Hematopoietic multipotent progenitor cell treated with erythropoietin and hydrocortisone succinate and interleukin-3 and kit ligand, for 17 days (in vitro differentiated cells): ENCODE measurements at regions not wholly inside any gene's neighbourhood (a gene's known extent, or its start where the extent isn't known, plus 50 kb on each side); places are given as distances from the start of the nearest gene placed in this dataset.
"Not testable (repeated sequence)": the region's sequence is repeated elsewhere in the genome, so short reads cannot be mapped to it uniquely, and the experiment has no call there.

Source experiments
- DNase-seq: peaks from one replicate; pipeline ENCODE4 v3.0.0-alpha.2; 2015; ENCODE audit warnings: low spot score

GRCh38 chr2:210861038-210861665 lies 304.8 kb downstream of the CPS1 start:
- DNase-seq, result no peak

- no peak for DNase-seq
Measured at GRCh38 chr2:210862283-210863065, 306.1 kb downstream of the CPS1 start.

DNA sequence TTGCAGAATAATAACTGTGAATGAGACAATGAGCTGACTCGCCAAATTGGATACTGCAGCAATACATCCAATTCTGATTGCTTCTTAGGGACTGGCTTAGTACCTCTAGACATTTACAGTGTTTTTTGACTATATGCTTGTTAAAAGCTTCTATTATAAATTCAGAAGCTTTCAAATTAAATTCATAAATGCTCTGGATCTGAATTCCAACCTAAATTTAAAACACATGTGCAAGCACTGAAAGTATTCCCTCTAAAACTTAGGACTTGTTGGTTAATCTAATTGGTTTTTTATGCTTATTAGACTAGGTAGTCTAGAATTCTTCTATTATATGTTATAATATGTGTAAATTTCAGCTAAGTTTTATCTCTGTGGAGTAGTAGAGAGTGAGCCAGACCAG lies 306.9 kb downstream of the CPS1 start:
- DNase-seq, result no peak

DNA sequence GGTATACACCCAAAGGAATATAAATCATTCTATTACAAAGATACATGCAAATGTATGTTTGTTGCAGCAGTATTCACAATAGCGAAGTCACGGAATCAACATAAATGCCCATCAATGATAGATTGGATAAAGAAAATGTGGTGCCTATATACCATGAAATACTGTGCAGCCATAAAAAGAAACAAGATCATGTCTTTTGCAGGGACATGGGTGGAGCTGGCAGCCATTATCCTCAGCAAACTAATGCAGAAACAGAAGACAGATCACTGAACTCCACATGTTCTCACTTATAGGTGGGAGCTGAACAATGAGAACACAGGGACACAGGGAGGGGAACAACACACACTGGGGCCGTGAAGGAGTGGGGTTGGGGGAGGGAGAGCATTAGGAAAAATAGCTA lies 315.2 kb downstream of the CPS1 start:
- not testable (repeated sequence) for DNase-seq

DNA sequence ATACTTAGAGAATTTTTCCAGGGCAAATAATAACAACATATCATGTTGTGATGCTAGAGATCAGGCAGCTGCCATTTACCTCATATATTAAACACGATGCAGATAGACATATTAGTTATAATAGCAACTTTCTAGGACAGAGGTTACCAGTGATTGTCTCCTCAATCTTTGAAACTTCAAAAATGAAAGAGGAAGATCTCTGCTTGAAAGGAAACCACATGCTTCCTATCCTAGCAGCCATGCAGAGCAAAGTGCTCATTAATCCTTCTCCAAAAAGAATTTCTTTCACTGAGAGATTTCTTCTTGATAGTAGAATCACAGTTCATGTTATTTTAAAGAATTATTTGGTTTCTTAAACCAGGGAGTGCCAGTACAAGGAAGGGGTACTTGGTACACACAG lies 317.2 kb downstream of the CPS1 start:
- DNase-seq, result no peak

DNA sequence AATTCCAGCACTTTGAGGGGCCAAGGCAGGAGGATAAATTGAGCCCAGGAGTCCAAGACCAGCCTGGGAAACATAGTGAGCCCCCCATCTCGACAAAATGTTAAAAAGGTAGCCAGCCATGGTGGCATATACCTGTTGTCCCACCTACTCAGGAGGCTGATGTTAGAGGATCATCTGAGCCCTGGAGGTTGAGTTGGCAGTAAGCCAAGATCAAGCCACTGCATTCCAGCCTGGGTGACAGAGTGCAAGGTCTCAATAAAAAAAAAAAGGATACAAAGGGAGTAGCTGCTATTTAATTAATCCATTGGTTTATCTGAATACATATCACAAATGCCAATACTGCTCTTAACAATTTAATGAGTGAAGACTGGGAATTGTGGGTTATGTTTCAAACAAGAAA lies 327.8 kb downstream of the CPS1 start:
- DNase-seq, result no peak

GRCh38 chr2:210888035-210888434 lies 331.6 kb downstream of the CPS1 start:
- no peak for DNase-seq

- DNase-seq, result no peak
Measured at GRCh38 chr2:210895132-210895531, 338.7 kb downstream of the CPS1 start.

GRCh38 chr2:210899131-210899530 lies 342.7 kb downstream of the CPS1 start:
- no peak for DNase-seq

- DNase-seq, result no peak
Measured at GRCh38 chr2:210901326-210901725, 344.9 kb downstream of the CPS1 start.

DNA sequence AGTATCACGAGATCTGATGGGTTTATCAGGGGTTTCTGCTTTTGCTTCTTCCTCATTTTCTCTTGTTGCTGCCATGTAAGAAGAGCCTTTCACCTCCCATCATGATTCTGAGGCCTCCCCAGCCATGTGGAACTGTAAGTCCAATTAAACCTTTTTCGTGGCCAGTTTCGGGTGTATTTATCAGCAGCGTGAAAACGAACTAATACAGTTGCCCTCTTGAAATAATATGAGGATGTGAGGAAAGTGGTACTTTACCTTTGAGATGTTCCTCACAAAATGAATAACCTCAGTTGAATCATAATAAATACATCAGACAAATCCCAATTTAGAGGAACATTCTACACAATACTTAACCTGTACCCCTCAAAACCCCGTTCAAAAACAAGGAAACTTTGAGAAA lies 356.4 kb downstream of the CPS1 start:
- no peak for DNase-seq

DNA sequence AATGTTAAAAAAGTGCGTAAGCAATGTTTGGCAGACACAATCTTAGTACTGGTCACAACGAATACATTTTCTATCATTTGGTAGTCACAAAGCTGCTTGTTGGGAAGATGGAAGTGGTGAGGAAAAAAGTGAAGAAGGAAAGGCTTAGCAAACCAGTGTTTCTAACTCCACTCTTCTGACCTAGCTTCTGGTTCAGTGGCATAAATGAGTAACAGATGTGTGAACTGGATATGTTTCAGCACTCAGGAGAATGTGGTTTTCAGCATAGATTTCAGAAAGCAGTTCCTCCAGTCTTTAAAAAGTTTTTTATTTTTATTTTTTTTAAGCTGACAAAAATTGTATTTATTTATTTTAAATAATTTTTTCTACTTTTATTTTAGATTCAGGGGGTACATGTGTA lies 357.1 kb downstream of the CPS1 start:
- DNase-seq, result no peak

DNA sequence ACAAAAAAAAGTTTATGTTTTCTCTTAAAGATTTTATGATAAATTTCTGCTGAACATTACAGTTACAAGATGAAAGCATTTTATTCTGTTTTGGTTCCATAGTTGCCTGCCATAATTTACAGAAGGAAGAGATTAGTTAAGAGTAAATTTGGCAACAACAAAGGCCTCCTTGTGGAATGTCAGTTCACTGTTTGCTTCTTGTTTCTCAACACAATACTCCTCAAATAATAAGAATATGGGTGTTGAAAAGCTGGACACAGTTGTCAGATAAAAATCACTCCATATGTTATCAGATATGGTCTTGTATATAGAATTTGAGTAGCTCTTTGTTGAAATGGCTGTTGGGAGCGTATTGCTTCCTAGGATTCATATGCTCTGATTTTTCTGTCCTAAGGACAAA lies 359.5 kb downstream of the CPS1 start:
- DNase-seq, result no peak

- no peak for DNase-seq
Measured at GRCh38 chr2:210917465-210917864, 361.1 kb downstream of the CPS1 start.

- no peak for DNase-seq
Measured at GRCh38 chr2:210919128-210919527, 362.7 kb downstream of the CPS1 start.

- no peak for DNase-seq
Measured at GRCh38 chr2:210922419-210922818, 366.0 kb downstream of the CPS1 start.

GRCh38 chr2:210928714-210929113 lies 372.3 kb downstream of the CPS1 start:
- DNase-seq, result no peak

- no peak for DNase-seq
Measured at GRCh38 chr2:210938228-210938627, 381.8 kb downstream of the CPS1 start.

DNA sequence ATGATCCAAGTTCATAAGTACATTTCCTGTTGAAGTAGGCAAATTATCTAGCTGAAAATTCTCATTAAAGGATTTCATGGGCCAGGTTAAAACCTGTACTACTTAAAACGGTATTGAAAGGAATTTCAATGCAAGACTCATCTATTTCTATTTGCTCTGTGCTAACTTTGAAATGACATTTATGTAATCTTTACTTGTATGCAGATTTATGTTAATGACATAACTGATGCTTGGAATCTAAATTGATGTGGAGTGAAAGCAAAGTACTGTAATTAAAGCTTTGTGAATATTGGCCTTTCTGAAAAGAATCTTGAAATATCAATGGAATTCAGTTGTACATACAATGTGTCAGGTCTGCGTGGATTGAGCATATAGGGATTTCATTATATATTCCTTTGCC lies 390.0 kb downstream of the CPS1 start:
- no peak for DNase-seq

DNA sequence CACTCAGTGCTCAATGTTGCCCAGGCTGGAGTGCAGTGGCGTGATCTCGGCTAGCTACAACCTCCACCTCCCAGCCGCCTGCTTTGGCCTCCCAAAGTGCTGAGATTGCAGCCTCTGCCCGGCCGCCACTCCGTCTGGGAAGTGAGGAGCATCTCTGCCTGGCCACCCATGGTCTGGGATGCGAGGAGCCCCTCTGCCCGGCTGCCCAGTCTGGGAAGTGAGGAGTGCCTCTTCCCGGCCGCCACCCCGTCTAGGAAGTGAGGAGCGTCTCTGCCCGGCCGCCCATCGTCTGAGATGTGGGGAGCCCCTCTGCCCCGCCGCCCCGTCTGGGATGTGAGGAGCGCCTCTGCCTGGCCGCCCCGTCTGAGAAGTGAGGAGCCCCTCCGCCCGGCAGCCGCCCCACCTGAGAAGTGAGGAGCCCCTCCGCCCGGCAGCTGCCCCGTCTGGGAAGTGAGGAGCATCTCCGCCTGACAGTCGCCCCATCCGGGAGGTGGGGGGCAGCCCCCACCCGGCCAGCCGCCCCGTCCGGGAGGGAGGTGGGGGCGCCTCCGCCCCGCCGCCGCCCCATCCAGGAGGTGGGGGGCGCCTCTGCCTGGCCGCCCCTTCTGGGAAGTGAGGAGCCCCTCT lies 394.1 kb downstream of the CPS1 start:
- not testable (repeated sequence) for DNase-seq

DNA sequence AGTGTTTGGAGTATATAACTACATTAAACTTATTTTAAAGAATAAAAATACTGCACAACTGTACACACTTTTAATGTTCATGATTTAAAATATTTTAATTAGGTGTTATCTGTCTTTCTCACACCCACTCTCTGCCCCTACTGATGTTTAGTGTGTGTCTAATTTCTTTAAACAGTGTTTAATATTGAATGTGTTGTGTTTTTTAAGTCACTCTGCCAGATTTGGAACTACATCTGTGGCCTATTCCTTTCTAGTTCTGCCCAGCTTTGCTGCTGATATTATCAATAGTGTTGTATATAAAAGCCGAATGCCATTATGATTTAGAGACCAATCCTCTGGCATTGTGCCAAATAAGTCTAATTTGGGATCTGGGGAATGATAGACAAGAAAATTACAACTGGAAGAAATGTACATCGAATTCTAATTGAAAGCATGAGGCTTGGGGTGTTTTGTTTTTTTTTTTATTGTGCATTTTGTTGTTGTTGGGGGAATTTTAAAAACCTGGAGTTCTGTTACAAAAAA lies 398.0 kb downstream of the CPS1 start:
- DNase-seq, result no peak

DNA sequence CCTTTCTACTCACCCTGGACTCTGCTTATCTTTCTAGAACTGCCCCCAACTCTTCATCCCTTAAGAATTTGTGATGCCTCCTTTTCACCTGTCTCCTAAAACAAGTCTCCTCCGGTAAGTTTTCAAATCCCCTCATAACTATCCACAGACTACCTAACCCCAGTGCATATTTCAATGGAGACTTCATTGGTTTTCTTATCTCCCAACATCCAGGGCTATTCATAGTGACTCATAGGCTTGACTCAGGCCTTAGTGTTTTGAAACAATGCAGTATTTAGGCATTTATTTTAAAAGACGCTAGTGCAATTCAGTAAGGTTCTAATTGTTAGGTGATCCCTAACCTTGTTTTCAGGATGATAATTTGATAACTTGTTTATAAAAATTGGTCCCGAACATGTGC lies 399.2 kb downstream of the CPS1 start:
- DNase-seq, result no peak

DNA sequence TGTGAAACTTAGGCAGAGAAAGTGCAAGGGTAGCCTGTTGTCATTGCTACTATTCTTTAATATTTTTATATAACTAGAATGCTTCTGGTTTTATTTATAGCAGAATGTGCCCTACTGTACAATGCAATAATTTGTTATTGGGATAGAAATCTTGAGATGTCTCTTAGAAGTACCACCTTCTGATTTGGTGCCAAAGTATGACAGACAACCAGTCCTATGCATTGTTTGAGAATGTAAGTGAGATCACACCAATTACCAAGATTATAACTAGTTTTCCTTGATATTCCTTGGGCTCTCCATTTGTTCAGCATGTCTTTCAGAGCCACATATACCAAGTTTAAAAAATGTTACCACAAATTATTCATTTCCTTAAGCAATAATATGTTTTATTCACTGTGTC lies 399.7 kb downstream of the CPS1 start:
- DNase-seq, result no peak
